Left ventricle myocardium inferior (tissue), 1 donor: ENCODE measurements at regions not wholly inside any gene's neighbourhood (a gene's known extent, or its start where the extent isn't known, plus 50 kb on each side); places are given as distances from the start of the nearest gene placed in this dataset.

Source experiments
- DNase-seq: peaks from one replicate; pipeline ENCODE4 v3.0.0-alpha.2; 2020
- H3K27ac ChIP-seq: fragments of 200-600 bp; replicated peaks from 2 replicates; pipeline ENCODE4 v1.8.0; 2021
- H3K27me3 ChIP-seq: fragments of 200-600 bp; 2 replicates; pipeline ENCODE4 v1.8.0; 2021; ENCODE audit warnings: low read depth
- H3K36me3 ChIP-seq: fragments of 200-600 bp; 2 replicates; pipeline ENCODE4 v1.8.0; 2021
- H3K4me1 ChIP-seq: fragments of 200-600 bp; 2 replicates; pipeline ENCODE4 v1.8.0; 2021
- H3K4me3 ChIP-seq: fragments of 200-600 bp; 2 replicates; pipeline ENCODE4 v1.8.0; 2021; ENCODE audit warnings: mild to moderate bottlenecking, moderate library complexity
- H3K9me3 ChIP-seq: fragments of 200-600 bp; replicated peaks from 2 replicates; pipeline ENCODE4 v1.8.0; 2021
- intact Hi-C: fragments of 100-400 bp; cut with micrococcal nuclease; formaldehyde crosslinking; loops from one replicate; pipeline ENCODE4 v1.11.0; 2022
- TF ChIP-seq, protein P1 (sequence below): fragments of 200-600 bp; IDR thresholded peaks from 2 replicates; pipeline ENCODE4 v1.8.0; 2021; ENCODE audit warnings: antibody characterized with exemption, mild to moderate bottlenecking, borderline replicate concordance
- donor health status: DM: no; HTN: yes; CAD: no; lungs with severe emphysema.

DNA sequence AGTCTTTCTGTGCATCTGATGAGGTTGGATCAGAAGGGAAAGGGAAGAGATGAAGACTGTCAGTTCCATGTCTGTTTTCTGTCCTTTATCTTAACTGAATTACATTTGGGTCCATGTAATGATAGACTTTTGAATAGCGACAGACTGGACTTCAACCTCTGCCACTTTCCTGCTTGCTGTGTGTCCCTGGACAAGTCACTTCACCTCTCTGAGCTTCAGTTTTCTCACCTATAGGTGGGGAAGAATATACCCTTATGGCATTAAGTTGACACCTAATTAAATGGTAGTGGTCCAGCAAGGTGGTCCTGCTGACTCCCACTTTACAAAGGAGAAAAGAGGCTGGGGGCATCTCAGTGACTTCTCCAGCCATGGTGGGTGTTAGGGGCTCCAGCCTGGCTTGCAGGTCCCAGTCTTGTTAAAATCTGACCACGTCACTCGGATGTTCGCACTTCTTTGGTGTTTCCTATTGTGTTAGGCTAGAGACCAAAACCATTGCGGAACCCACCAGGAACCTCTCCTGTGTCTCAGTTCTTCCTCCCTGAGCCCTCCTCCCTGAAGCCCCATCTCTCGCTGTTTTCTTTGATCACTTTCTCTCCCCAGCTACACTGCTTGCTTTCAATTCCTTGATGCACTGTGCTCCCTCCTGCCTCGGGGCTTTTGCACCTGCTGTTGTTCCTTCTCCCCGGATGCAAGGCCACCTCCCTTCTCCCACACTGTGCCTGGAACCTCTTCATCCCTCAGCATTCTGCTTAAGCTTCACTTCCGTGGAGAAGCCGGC, 256.5 kb downstream of the NSG2 start:
- H3K4me1 ChIP-seq, result peaks cover 15% of the 10 kb centered on the region
- no peaks in the 10 kb centered on the region for H3K36me3 ChIP-seq
- DNase-seq, result no peak
- no peak overlapping the region for H3K4me3 ChIP-seq
- peaks cover 5% of the 10 kb centered on the region for H3K9me3 ChIP-seq
- H3K27ac ChIP-seq, result peak overlapping the region; percentile 62
- intact Hi-C loops, result no loop called here
- H3K27me3 ChIP-seq, result peaks cover 57% of the 10 kb centered on the region
- TF ChIP-seq, protein P1, sequence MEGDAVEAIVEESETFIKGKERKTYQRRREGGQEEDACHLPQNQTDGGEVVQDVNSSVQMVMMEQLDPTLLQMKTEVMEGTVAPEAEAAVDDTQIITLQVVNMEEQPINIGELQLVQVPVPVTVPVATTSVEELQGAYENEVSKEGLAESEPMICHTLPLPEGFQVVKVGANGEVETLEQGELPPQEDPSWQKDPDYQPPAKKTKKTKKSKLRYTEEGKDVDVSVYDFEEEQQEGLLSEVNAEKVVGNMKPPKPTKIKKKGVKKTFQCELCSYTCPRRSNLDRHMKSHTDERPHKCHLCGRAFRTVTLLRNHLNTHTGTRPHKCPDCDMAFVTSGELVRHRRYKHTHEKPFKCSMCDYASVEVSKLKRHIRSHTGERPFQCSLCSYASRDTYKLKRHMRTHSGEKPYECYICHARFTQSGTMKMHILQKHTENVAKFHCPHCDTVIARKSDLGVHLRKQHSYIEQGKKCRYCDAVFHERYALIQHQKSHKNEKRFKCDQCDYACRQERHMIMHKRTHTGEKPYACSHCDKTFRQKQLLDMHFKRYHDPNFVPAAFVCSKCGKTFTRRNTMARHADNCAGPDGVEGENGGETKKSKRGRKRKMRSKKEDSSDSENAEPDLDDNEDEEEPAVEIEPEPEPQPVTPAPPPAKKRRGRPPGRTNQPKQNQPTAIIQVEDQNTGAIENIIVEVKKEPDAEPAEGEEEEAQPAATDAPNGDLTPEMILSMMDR, result no peak

DNA sequence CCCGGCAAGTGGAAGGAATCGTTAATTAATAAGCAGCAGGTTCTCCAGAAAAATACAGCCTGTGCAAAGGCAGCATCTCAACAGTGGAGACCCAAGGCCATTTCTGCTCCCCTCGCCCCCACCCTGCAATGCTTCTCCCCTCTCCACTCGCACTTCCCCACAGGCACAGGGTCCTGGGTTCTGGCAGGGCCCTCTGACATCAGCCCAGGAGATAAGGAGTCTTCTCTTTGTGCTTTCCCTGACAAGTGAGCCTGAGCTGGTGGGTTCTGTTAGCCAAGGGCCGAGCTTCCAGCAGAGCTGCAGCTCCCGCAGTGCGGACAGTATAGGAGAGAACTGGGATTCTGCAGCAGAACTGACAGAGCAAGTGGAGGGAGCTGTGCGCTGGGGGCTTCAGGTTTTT, 257.5 kb downstream of the NSG2 start:
- TF ChIP-seq, protein P1, result no peak
- Histone ChIP-seq H3K4me3 (no peak overlapping the region), H3K9me3 (peaks cover under 1% of the 10 kb centered on the region), H3K27ac (no peak overlapping the region), H3K27me3 (peaks cover 60% of the 10 kb centered on the region), H3K4me1 (peaks cover 15% of the 10 kb centered on the region), H3K36me3 (no peaks in the 10 kb centered on the region)
- intact Hi-C loops, result no loop called here
- no peak for DNase-seq

DNA sequence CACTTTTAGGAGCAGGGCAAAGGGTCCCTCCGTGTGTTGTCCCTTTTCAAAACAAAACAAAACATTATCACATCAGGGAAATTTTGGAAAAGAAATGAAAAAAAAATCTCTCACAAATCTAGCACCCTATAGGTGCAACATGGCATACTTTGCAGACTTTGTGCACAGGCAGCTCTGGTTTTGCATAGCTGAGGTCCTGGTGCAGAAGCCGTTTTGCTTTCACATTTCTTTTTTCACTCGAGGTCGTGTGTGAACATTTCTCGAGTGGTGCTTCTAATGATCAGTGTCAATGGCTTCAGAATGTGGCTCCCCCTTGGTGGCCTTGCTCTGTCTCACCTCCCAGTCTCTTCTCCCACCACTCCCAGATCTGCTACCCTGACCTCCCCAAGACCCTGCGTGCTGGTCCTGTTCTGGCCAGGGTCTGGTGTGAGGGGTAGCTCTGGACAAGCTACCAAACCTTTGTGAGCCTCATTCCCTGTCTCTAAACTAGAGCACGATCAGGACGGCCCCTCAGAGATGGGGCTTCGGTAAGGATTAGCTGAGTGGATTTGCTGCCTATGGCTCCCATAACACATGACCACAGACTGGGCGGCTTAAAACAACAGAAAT, 258.0 kb downstream of the NSG2 start:
- no peak for DNase-seq
- Histone ChIP-seq H3K4me1 (peaks cover 15% of the 10 kb centered on the region), H3K9me3 (no peaks in the 10 kb centered on the region), H3K27me3 (peaks cover 63% of the 10 kb centered on the region), H3K36me3 (no peaks in the 10 kb centered on the region), H3K4me3 (no peak overlapping the region), H3K27ac (no peak overlapping the region)
- intact Hi-C loops, result no loop called here
- TF ChIP-seq, protein P1, result no peak

DNA sequence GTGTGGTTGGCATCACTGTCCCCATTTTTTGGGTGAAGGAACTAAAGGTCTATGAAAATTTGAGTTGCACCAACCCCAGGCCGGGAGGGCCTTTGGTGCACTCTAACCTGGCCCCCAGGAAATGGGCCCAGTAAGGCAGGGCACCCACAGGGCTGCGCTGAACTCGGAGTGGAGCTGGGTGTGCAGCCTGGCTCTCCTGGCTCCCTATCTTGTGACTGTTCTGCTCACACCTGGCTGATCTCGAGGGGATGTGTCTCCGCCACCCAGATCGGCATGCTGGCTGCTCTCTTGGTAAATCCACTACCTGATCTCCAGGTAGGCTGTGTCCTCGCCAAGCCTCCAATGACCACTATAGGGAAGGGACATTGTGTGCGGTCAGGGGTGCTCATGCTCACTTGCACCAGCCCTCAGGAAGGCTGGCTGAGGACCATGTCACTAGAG, 259.8 kb downstream of the NSG2 start:
- intact Hi-C loops, result no loop called here
- Histone ChIP-seq H3K36me3 (no peaks in the 10 kb centered on the region), H3K27ac (no peak overlapping the region), H3K27me3 (peaks cover 57% of the 10 kb centered on the region), H3K4me1 (peaks cover 10% of the 10 kb centered on the region), H3K9me3 (no peaks in the 10 kb centered on the region), H3K4me3 (no peak overlapping the region)
- TF ChIP-seq, protein P1, result no peak
- no peak for DNase-seq

DNA sequence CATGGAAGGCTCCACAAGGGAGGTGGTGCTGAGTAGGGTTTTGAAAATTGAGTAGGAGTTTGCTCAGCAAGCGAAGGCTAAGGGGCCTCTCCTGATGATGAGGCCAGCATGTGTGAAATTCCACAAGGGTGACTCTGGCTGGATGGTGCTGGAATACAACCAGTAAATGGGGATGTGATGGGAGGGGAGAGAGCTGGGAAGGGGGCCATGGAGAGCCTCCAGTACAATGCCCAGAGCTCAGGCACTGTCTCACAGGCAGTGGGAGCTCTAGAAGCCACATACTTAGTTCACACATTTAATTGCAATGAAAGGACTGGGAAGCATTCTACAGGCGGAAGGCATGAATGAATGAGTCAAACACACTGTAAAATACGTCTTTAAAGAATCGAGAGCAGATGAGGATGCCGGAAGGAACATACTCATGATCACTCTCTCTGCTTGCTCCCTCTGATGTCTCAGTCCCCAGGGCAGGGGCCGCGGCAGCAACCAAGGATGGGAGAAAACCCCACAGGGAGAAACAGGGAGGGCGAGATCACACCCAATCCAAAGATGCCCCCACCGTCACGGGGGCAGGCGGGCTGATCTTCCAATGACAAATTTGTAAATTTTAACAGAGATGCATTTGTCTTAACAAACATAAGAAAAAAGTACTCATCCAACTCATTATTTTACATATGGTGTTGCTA, 261.0 kb downstream of the NSG2 start:
- DNase-seq, result no peak
- no peaks in the 10 kb centered on the region for H3K36me3 ChIP-seq
- H3K9me3 ChIP-seq, result no peaks in the 10 kb centered on the region
- no peak overlapping the region for H3K27ac ChIP-seq
- peaks cover 5% of the 10 kb centered on the region for H3K4me1 ChIP-seq
- TF ChIP-seq, protein P1, result no peak
- H3K4me3 ChIP-seq, result no peak overlapping the region
- intact Hi-C loops, result no loop called here
- peaks cover 66% of the 10 kb centered on the region for H3K27me3 ChIP-seq
